Right lobe of liver (tissue), 6 donors: ENCODE measurements at regions not wholly inside any gene's neighbourhood (a gene's known extent, or its start where the extent isn't known, plus 50 kb on each side); places are given as distances from the start of the nearest gene placed in this dataset.
A peak's percentile ranks its signal among the peaks of the same experiment; 100 is the strongest.

Source experiments
- ATAC-seq, 4 donors: fragments of 200-7000 bp; cut with Tn5 transposase; one replicate each; pipeline ENCODE4 v1.9.1; 2020; ENCODE audit warnings: mild to moderate bottlenecking in 4 of 4, moderate library complexity in 4 of 4
- DNase-seq, 3 donors: peaks; one replicate each; pipeline ENCODE4 v3.0.0-alpha.2; 2020
- H3K27ac ChIP-seq, 3 donors: fragments of 200-600 bp; one replicate each; pipeline ENCODE4 v1.8.0; 2022
- H3K27me3 ChIP-seq, 2 donors: fragments of 200-600 bp; one replicate each; pipeline ENCODE4 v1.8.0; 2022
- H3K36me3 ChIP-seq, 4 donors: fragments of 200-600 bp; sonication (generic) in 1 of 4; one replicate each; pipeline versions ENCODE4 v1.5.1 to v1.8.0; 2017 to 2022; ENCODE audit warnings: control low read depth in 1 of 4
- H3K4me1 ChIP-seq, 4 donors: fragments of 200-600 bp; sonication (generic) in 1 of 4; one replicate each; pipeline versions ENCODE4 v1.5.1 to v1.8.0; 2017 to 2022; ENCODE audit warnings: control low read depth in 1 of 4
- H3K4me3 ChIP-seq, 3 donors: fragments of 200-600 bp; one replicate each; pipeline ENCODE4 v1.8.0; 2022
- H3K9me3 ChIP-seq, 4 donors: fragments of 200-600 bp; sonication (generic) in 1 of 4; one replicate each; pipeline versions ENCODE4 v1.5.1 to v1.8.0; 2017 to 2022; ENCODE audit warnings: control low read depth in 1 of 4
- CTCF ChIP-seq, 4 donors: fragments of 200-600 bp in 3 of 4; fragments of 450-650 bp in 1 of 4; IDR thresholded peaks; one replicate each; pipeline versions ENCODE4 v1.5.1 to v1.8.0; 2016 to 2022; ENCODE audit warnings: antibody characterized with exemption in 4 of 4, mild to moderate bottlenecking in 2 of 4
- POLR2A ChIP-seq: fragments of 450-650 bp; IDR thresholded peaks from one replicate; pipeline ENCODE4 v1.6.1; 2017; ENCODE audit warnings: antibody characterized with exemption, mild to moderate bottlenecking
- WGBS: methylation state at CpG from one replicate; pipeline ENCODE4 v1.1.6; 2018; ENCODE audit warnings: low coverage, low lambda C conversion rate; ENCODE audit not compliant: insufficient coverage; ENCODE audit errors: missing lambda C conversion rate; 5-methylcytosine and 5-hydroxymethylcytosine counted together
- intact Hi-C, 2 donors: fragments of 100-400 bp; cut with DNase I; formaldehyde crosslinking; loops; one replicate each; pipeline versions ENCODE4 v1.11.2 to v1.14.1; 2022
- donor health status: DM: no; HTN: yes; CAD: no.
- donor health status: DM: no; HTN: no; CAD: no.
- donor health status: DM: no; HTN: no; CAD: no.
- donor health status: DM: no; HTN: yes; CAD: no.
- donor health status: DM: no; HTN: yes; CAD: no.

- Histone ChIP-seq H3K27me3 (no peaks in the 10 kb centered on the region), H3K4me3 (no peak overlapping the region), H3K36me3 (no peaks in the 10 kb centered on the region), H3K4me1 (peaks cover 0 to 28% (median 6%) of the 10 kb centered on the region in 4 donors), H3K27ac (no peak overlapping the region), H3K9me3 (no peaks in the 10 kb centered on the region)
- intact Hi-C loops, result no loop called here
- ATAC-seq (peak in 1 of 4 donors; percentile 23), DNase-seq (no peak)
- no peak for TF ChIP-seq POLR2A
- no peak for TF ChIP-seq CTCF (IDR thresholded peaks at IDR 0.05)
- 67% methylated on average over 1 of the region's 1 CpG for WGBS
Observed at GRCh38 chr13:44189085-44189484, 184.5 kb upstream of the SERP2 start.

DNA sequence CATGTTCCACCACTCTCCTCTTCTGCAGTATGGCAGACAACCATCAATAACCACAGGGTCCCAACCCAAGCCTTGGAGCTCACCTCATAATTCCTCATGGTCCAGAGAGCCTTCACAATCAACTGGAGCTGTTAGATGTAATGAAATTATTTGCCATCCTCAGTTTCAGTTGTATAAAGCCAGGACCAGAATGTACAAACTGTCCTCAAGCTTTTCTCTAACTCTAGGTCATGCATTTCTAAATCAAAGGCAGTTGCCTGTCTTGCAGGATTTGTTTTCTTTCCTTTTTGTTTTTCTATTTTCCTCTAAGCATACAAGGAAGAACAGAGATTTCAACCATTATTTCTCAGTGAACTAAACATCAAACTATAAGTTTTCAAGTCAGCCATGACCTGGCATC, 182.5 kb upstream of the SERP2 start:
- Histone ChIP-seq H3K9me3 (no peaks in the 10 kb centered on the region), H3K4me3 (peak overlapping the region in 1 of 3 donors; percentile 10), H3K27me3 (no peaks in the 10 kb centered on the region), H3K27ac (peak overlapping the region in 1 of 3 donors; percentile 60), H3K36me3 (no peaks in the 10 kb centered on the region), H3K4me1 (peaks cover 0 to 28% (median 6%) of the 10 kb centered on the region in 4 donors)
- ATAC-seq (no peak), DNase-seq (no peak)
- TF ChIP-seq CTCF (IDR thresholded peaks at IDR 0.05) (no peak), POLR2A (no peak)
- intact Hi-C loops, result no loop called here

GRCh38 chr13:44191504-44192171, 182.0 kb upstream of the SERP2 start:
- peak; percentile 62 to 84 (median 72) for TF ChIP-seq CTCF (IDR thresholded peaks at IDR 0.05)
- TF ChIP-seq POLR2A, result no peak
- Histone ChIP-seq H3K36me3 (no peaks in the 10 kb centered on the region), H3K9me3 (no peaks in the 10 kb centered on the region), H3K27me3 (no peaks in the 10 kb centered on the region), H3K27ac (peak overlapping the region in 2 of 3 donors; percentile 19 to 60), H3K4me3 (peak overlapping the region in 1 of 3 donors; percentile 10), H3K4me1 (peaks cover 0 to 28% (median 6%) of the 10 kb centered on the region in 4 donors)
- peak; percentile 85 to 89 (median 86) for ATAC-seq
- intact Hi-C loops, result no loop called here
- peak in 1 of 3 donors; percentile 54 for DNase-seq
- WGBS, result 54% methylated on average over 10 of the region's 15 CpGs

DNA sequence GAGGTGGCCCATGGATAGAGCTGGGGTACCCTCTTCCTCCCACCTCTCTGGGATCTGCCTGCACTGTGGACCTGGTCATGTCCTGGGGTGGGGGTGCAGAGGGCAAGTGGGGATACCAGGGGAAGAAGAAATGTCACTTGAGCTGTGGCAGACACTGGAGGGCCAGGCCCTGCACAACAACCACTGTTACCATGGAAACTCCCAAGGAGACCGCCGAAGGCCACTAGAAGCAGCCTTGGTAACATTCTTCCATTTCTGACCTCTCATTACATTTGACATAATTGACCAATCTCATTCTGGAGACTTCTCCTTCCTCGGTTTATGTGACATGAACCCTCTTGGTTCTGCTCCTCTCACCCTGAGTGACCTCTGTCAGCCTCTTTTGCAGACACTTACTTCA, 179.9 kb upstream of the SERP2 start:
- Histone ChIP-seq H3K9me3 (no peaks in the 10 kb centered on the region), H3K36me3 (no peaks in the 10 kb centered on the region), H3K4me1 (peaks cover 0 to 28% (median 6%) of the 10 kb centered on the region in 4 donors), H3K27me3 (no peaks in the 10 kb centered on the region), H3K27ac (no peak overlapping the region), H3K4me3 (no peak overlapping the region)
- DNase-seq (no peak), ATAC-seq (no peak)
- TF ChIP-seq CTCF (IDR thresholded peaks at IDR 0.05), result no peak
- TF ChIP-seq POLR2A, result no peak
- WGBS, result 100% methylated on average over 1 of the region's 3 CpGs
- intact Hi-C loops, result no loop called here

DNA sequence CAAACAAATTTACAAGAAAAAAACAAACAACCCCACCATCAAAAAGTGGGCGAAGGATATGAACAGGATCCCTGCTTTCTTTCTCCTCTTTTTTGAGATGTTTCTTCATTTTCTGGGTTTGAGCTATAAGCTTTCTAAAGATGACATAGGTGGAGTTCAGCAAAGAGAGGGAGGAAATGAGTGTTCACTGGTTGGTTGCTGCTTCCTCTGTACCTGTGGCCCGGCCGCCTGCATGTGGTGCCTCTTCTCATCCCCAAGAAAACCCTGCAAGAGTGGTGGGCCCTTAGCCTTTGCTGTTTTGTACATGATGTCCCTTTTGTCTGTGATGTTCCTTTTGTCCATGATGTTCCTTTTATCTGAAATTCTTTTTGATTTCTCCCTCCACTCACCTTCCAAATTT, 178.4 kb upstream of the SERP2 start:
- WGBS, result 75% methylated on average over 2 of the region's 3 CpGs
- no peak overlapping the region for H3K27ac ChIP-seq
- H3K36me3 ChIP-seq, result no peaks in the 10 kb centered on the region
- TF ChIP-seq CTCF (IDR thresholded peaks at IDR 0.05) (no peak), POLR2A (no peak)
- DNase-seq (no peak), ATAC-seq (no peak)
- no peaks in the 10 kb centered on the region for H3K27me3 ChIP-seq
- H3K4me1 ChIP-seq, result peaks cover 0 to 23% (median 6%) of the 10 kb centered on the region in 4 donors
- H3K9me3 ChIP-seq, result no peaks in the 10 kb centered on the region
- intact Hi-C loops, result no loop called here
- no peak overlapping the region for H3K4me3 ChIP-seq
